ENCODE measurements at regions not wholly inside any gene's neighbourhood (a gene's known extent, or its start where the extent isn't known, plus 50 kb on each side); places are given as distances from the start of the nearest gene placed in this dataset.

DNA sequence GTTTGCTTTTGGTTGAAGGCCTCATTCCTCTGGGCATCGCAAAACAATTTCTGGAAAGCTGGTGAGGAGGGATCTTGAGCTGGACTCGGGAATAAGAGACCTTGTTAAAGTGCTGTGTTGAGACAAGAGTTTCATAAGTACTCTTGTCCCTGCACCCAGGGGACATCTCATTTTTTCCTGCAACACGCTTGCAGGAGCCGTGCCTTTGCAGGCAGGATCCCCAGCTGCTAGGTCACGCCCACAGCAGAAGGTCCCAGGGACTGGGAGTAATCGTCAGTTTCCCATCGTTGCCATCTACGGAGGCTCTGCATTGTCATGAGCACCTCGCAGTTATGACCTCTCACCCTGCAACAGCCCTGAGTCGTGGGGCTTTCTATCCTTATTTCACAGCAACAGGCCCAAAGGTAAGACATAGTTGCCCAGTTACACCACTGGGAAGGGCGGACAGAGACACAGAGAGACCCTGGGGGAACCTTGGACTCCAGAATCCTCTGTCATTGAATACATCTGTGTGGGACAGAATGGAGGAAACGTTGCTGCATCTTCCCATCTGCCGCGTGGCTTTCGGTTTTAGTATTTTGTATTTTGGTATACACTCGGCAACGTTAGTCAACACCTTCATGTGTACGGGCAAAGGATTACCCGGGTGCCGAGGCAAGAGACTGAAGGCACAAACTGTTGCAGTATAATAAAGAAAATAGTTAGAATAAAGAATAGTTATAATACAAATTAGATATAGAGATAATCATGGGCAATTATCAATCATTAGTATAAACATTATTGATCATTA is 60.4 kb upstream of the DMRTB1 start:
- H2BK5ac ChIP-seq (ENCODE audit: low read depth, low read length, poor library complexity, severe bottlenecking) = no peak overlapping the region
- no peak overlapping the region for H3K23ac ChIP-seq (ENCODE audit: low read depth, low read length)
- no peak overlapping the region for H2AFZ ChIP-seq (replicated peaks; ENCODE audit: low read length, poor library complexity)
- intact Hi-C loops (cut with micrococcal nuclease) = no loop called here
- H2AK9ac ChIP-seq (replicated peaks; ENCODE audit: low read depth, low read length, poor library complexity) = no peak overlapping the region
- H3K27ac ChIP-seq (ENCODE audit: insufficient read depth, low read length) = no peak overlapping the region
- no peak overlapping the region for H4K8ac ChIP-seq (ENCODE audit: low read depth in 2 of 2, low read length in 2 of 2)
- H3K27me3 ChIP-seq (ENCODE audit: control insufficient read depth, insufficient read depth, low read length) = peaks cover 44% of the 10 kb centered on the region
- no peaks in the 10 kb centered on the region for H3K4me1 ChIP-seq (ENCODE audit: control insufficient read depth, insufficient read depth, low read length)
- H3K9ac ChIP-seq (ENCODE audit: low read depth, low read length) = no peak overlapping the region
- DNase-seq (no peak), ATAC-seq (ENCODE audit: low read depth) (no peak)
- no peak overlapping the region for H4K5ac ChIP-seq (ENCODE audit: low read depth, low read length)
- in situ Hi-C loops (cut with MboI; ENCODE audit: low sequenced_read_pairs) = no loop called here
- no peaks in the 10 kb centered on the region for H3K79me1 ChIP-seq (ENCODE audit: low read depth in 1 of 2, low read length in 2 of 2)
- no peak overlapping the region for H3K4me2 ChIP-seq (ENCODE audit: low read depth, low read length)
- H3K14ac ChIP-seq (replicated peaks; ENCODE audit: low read depth, low read length) = no peak overlapping the region
- no peak overlapping the region for H2AK5ac ChIP-seq (ENCODE audit: low read depth, low read length)
- no peak overlapping the region for H3K56ac ChIP-seq (ENCODE audit: extremely low read depth, insufficient read depth, low read length)
- H4K91ac ChIP-seq (ENCODE audit: insufficient read depth, low read depth, low read length) = no peak overlapping the region
- dilution Hi-C loops (cut with HindIII; ENCODE audit: low sequenced_read_pairs, unreplicated experiment) = no loop called here
- 84% methylated on average over 10 of the region's 20 CpGs; no CpG with 5 or more reads in 1 of the 2 experiments for WGBS, 2 experiments (ENCODE audit: extremely low coverage in 2 of 2, insufficient read length in 1 of 2)
- H3K36me3 ChIP-seq (ENCODE audit: control insufficient read depth, insufficient read depth, low read length) = no peaks in the 10 kb centered on the region
- BruUV-seq (replicated peaks) = no TSS peak
- TF ChIP-seq BHLHE40 (IDR thresholded peaks at IDR 0.05; ENCODE audit: low read depth, low read length) = no peak
- no peak for TF ChIP-seq CHD1 (IDR thresholded peaks at IDR 0.05; ENCODE audit: low read depth, low read length)
- no peak for TF ChIP-seq RFX5 (IDR thresholded peaks at IDR 0.05; ENCODE audit: low read depth, low read length)
- TF ChIP-seq MAZ (IDR thresholded peaks at IDR 0.05; ENCODE audit: borderline replicate concordance, low read depth, low read length) = no peak
- no peak for TF ChIP-seq MAFK (IDR thresholded peaks at IDR 0.05; ENCODE audit: low read depth, low read length)
- TF ChIP-seq RAD21 (IDR thresholded peaks at IDR 0.05; ENCODE audit: low read length) = no peak
- no peak for TF ChIP-seq NFE2L2 (IDR thresholded peaks at IDR 0.05; ENCODE audit: low read depth, low read length)
- TF ChIP-seq, protein P1, sequence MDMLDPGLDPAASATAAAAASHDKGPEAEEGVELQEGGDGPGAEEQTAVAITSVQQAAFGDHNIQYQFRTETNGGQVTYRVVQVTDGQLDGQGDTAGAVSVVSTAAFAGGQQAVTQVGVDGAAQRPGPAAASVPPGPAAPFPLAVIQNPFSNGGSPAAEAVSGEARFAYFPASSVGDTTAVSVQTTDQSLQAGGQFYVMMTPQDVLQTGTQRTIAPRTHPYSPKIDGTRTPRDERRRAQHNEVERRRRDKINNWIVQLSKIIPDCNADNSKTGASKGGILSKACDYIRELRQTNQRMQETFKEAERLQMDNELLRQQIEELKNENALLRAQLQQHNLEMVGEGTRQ (IDR thresholded peaks at IDR 0.05; ENCODE audit: low read depth, low read length) = no peak
- TF ChIP-seq MXI1 (IDR thresholded peaks at IDR 0.05; ENCODE audit: borderline replicate concordance, low read depth, low read length) = no peak
- TF ChIP-seq CEBPB (IDR thresholded peaks at IDR 0.05; ENCODE audit: low read depth, low read length) = no peak
- no peak for TF ChIP-seq FOS (IDR thresholded peaks at IDR 0.05; ENCODE audit: low read depth, low read length)
- no peak for TF ChIP-seq SMC3 (IDR thresholded peaks at IDR 0.05; ENCODE audit: low read depth, low read length)
- TF ChIP-seq, protein P2, sequence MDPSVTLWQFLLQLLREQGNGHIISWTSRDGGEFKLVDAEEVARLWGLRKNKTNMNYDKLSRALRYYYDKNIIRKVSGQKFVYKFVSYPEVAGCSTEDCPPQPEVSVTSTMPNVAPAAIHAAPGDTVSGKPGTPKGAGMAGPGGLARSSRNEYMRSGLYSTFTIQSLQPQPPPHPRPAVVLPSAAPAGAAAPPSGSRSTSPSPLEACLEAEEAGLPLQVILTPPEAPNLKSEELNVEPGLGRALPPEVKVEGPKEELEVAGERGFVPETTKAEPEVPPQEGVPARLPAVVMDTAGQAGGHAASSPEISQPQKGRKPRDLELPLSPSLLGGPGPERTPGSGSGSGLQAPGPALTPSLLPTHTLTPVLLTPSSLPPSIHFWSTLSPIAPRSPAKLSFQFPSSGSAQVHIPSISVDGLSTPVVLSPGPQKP (IDR thresholded peaks at IDR 0.05; ENCODE audit: borderline replicate concordance, low read depth, low read length) = no peak
- POLR2A ChIA-PET (ENCODE audit: unreplicated experiment) = interaction anchor here (0.7 kb wide), 1 partner anchor 12 kb away, joined by 3 read pairs; no protein-coding TSS in a partner anchor
- H3K4me3 ChIP-seq (ENCODE audit: insufficient read depth, low read depth, low read length) = no peak overlapping the region
- H3K4ac ChIP-seq (ENCODE audit: low read depth, low read length) = no peak overlapping the region
- no peak overlapping the region for H2BK15ac ChIP-seq (ENCODE audit: low read depth, low read length)
- H2BK20ac ChIP-seq (ENCODE audit: low read depth, low read length) = no peak overlapping the region
- no peaks in the 10 kb centered on the region for H3K9me3 ChIP-seq (ENCODE audit: control insufficient read depth, insufficient read depth, low read length)
- H2BK120ac ChIP-seq (ENCODE audit: low read depth, low read length) = no peak overlapping the region
- H3K9me1 ChIP-seq (ENCODE audit: insufficient read depth, low read length) = no peaks in the 10 kb centered on the region
- H4K20me1 ChIP-seq (ENCODE audit: insufficient read depth, low read length) = no peaks in the 10 kb centered on the region; the same call in 1 of the 2 replicates
- no peak overlapping the region for H3K18ac ChIP-seq (ENCODE audit: low read depth, low read length)
- CTCF ChIA-PET = no interaction called here

All from IMR-90 (cell line).